T1000 (cell line): ENCODE measurements at regions not wholly inside any gene's neighbourhood (a gene's known extent, or its start where the extent isn't known, plus 50 kb on each side); places are given as distances from the start of the nearest gene placed in this dataset.

ENCODE experiments used
- DNase-seq: peaks from one replicate; lab custom pipeline; 2025; ENCODE audit warnings: mixed read lengths; lab: John Stamatoyannopoulos, UW

- DNase-seq: no peak
Measured at GRCh38 chr10:63744060-63744941, 223.1 kb downstream of the REEP3 start.

GRCh38 chr10:63749915-63750314 lies 228.7 kb downstream of the REEP3 start:
- DNase-seq: no peak

GRCh38 chr10:63751836-63752235 lies 230.6 kb downstream of the REEP3 start:
- no peak for DNase-seq

GRCh38 chr10:63752318-63752717 lies 231.1 kb downstream of the REEP3 start:
- DNase-seq: no peak

GRCh38 chr10:63753808-63754207 lies 232.6 kb downstream of the REEP3 start:
- no peak for DNase-seq

GRCh38 chr10:63755441-63755840 lies 234.2 kb downstream of the REEP3 start:
- no peak for DNase-seq

GRCh38 chr10:63757067-63757466 lies 235.9 kb downstream of the REEP3 start:
- DNase-seq: no peak

GRCh38 chr10:63758080-63758479 lies 236.9 kb downstream of the REEP3 start:
- no peak for DNase-seq

GRCh38 chr10:63759335-63759734 lies 238.1 kb downstream of the REEP3 start:
- DNase-seq: no peak

- DNase-seq: no peak
Measured at GRCh38 chr10:63760034-63760707, 239.0 kb downstream of the REEP3 start.

GRCh38 chr10:63760708-63761047 lies 239.5 kb downstream of the REEP3 start:
- no peak for DNase-seq

GRCh38 chr10:63761243-63761642 lies 240.0 kb downstream of the REEP3 start:
- DNase-seq: no peak

- no peak for DNase-seq
Measured at GRCh38 chr10:63763744-63764143, 242.5 kb downstream of the REEP3 start.

- no peak for DNase-seq
Measured at GRCh38 chr10:63765126-63765525, 243.9 kb downstream of the REEP3 start.

GRCh38 chr10:63766745-63767137 lies 245.5 kb downstream of the REEP3 start:
- DNase-seq: no peak

GRCh38 chr10:63767138-63767801 lies 246.1 kb downstream of the REEP3 start:
- DNase-seq: no peak

GRCh38 chr10:63769367-63769766 lies 248.2 kb downstream of the REEP3 start:
- DNase-seq: no peak

GRCh38 chr10:63770523-63770922 lies 249.3 kb downstream of the REEP3 start:
- no peak for DNase-seq

- no peak for DNase-seq
Measured at GRCh38 chr10:63772491-63772890, 251.3 kb downstream of the REEP3 start.

GRCh38 chr10:63773106-63773505 lies 251.9 kb downstream of the REEP3 start:
- no peak for DNase-seq

GRCh38 chr10:63773962-63774361 lies 252.8 kb downstream of the REEP3 start:
- no peak for DNase-seq

GRCh38 chr10:63780101-63780500 lies 258.9 kb downstream of the REEP3 start:
- no peak for DNase-seq

- DNase-seq: no peak
Measured at GRCh38 chr10:63781226-63781625, 260.0 kb downstream of the REEP3 start.
